ENCODE measurements at regions not wholly inside any gene's neighbourhood (a gene's known extent, or its start where the extent isn't known, plus 50 kb on each side); places are given as distances from the start of the nearest gene placed in this dataset.

DNA sequence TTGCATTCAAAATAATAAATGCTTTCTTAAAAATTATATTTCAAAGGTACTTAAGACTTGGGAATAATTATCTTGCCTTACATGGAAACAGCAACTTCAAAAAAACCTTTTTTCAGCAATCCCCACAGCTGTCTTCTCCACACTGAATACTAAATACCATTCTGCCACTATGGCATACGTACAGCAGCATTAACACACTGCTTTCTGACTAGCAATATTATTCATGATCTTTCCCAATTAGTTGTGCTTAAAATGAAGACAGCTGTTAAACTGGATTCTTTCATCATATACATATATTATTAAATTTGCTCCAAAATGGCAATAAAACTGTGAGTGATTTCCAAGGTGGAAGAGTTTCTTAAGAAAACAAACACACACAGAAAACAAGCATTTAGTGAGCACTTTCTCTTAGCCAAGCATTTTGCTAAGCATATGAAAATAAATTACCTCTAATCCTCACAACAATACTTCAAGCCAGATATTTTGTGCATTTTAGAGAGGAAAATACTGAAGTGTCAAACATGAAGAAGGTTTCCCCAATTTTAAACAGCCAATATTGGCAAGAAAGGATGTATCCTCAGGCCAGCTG, 609.5 kb downstream of the SLITRK1 start:
- DNase-seq (no peak), FAIRE-seq (no peak)
- no peak overlapping the region for H3K4me3 ChIP-seq (ENCODE audit: low read depth in 1 of 3, low read length in 3 of 3)
- 43 to 81% (median 63%) methylated on average over 1 of the region's 1 CpG for WGBS, 3 donors
- H3K27ac ChIP-seq (ENCODE audit: low read depth in 1 of 3, low read length in 2 of 3) = no peak overlapping the region
- H3K27me3 ChIP-seq (ENCODE audit: control insufficient read depth in 3 of 3, insufficient read depth in 3 of 3, low read length in 3 of 3) = no peaks in the 10 kb centered on the region
- no peaks in the 10 kb centered on the region for H3K36me3 ChIP-seq (ENCODE audit: control insufficient read depth in 3 of 3, insufficient read depth in 2 of 3, low read depth in 1 of 3, low read length in 3 of 3)
- no peaks in the 10 kb centered on the region for H3K4me1 ChIP-seq (ENCODE audit: control insufficient read depth in 3 of 3, insufficient read depth in 2 of 3, low read depth in 1 of 3, low read length in 2 of 3)
- H3K9me3 ChIP-seq (ENCODE audit: control insufficient read depth in 2 of 2, insufficient read depth in 1 of 2, low read depth in 1 of 2, low read length in 1 of 2) = no peaks in the 10 kb centered on the region

DNA sequence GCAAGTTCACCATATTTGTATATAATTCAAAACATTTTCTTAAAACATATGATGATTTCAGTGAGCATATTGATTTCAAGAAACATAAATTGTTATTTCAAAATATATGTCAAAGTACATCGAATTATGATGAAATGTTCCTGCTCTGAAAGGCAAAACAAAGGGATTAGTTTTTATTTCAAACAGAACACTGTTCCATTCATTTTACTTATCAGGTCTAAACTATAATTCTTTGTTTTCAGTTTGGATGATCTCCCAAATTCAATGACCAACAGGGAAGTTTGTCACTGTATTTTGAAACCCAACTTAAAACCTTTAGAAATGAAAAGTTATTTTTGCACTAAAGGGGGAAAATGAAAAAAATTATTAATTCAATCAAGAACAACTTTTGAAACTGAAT, 610.2 kb downstream of the SLITRK1 start:
- Histone ChIP-seq H3K36me3 (ENCODE audit: control insufficient read depth in 3 of 3, insufficient read depth in 2 of 3, low read depth in 1 of 3, low read length in 3 of 3) (no peaks in the 10 kb centered on the region), H3K9me3 (ENCODE audit: control insufficient read depth in 2 of 2, insufficient read depth in 1 of 2, low read depth in 1 of 2, low read length in 1 of 2) (no peaks in the 10 kb centered on the region), H3K27ac (ENCODE audit: low read depth in 1 of 3, low read length in 2 of 3) (no peak overlapping the region), H3K27me3 (ENCODE audit: control insufficient read depth in 3 of 3, insufficient read depth in 3 of 3, low read length in 3 of 3) (no peaks in the 10 kb centered on the region), H3K4me1 (ENCODE audit: control insufficient read depth in 3 of 3, insufficient read depth in 2 of 3, low read depth in 1 of 3, low read length in 2 of 3) (no peaks in the 10 kb centered on the region), H3K4me3 (ENCODE audit: low read depth in 1 of 3, low read length in 3 of 3) (no peak overlapping the region)
- 44 to 75% (median 68%) methylated on average over 1 of the region's 1 CpG for WGBS, 3 donors
- FAIRE-seq = no peak
- no peak for DNase-seq

DNA sequence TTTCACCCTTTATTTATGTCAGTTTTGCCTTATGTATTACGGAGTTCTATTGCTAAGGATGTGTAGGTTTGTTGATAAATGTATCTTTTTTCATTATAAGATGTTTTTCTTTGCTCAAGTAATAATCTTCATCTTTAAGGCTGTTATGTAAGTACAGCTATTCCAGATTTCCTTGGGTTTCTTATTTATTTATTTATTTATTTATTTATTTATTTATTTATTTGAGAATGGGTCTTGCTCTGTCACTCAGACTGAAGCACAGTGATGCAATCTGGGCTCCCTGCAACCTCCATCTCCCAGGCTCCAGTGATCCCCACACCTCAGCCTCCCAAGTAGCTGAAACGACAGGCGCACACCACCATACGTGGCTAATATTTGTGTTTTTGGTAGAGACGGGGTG, 617.0 kb downstream of the SLITRK1 start:
- 65 to 82% (median 78%) methylated on average over 5 of the region's 5 CpGs for WGBS, 3 donors
- no peaks in the 10 kb centered on the region for H3K36me3 ChIP-seq (ENCODE audit: control insufficient read depth in 3 of 3, insufficient read depth in 2 of 3, low read depth in 1 of 3, low read length in 3 of 3)
- H3K4me1 ChIP-seq (ENCODE audit: control insufficient read depth in 3 of 3, insufficient read depth in 2 of 3, low read depth in 1 of 3, low read length in 2 of 3) = no peaks in the 10 kb centered on the region
- H3K9me3 ChIP-seq (ENCODE audit: control insufficient read depth in 2 of 2, insufficient read depth in 1 of 2, low read depth in 1 of 2, low read length in 1 of 2) = peaks cover 2 to 4% of the 10 kb centered on the region in 2 donors
- FAIRE-seq (no peak), DNase-seq (no peak)
- no peak overlapping the region for H3K4me3 ChIP-seq (ENCODE audit: low read depth in 1 of 3, low read length in 3 of 3)
- no peak overlapping the region for H3K27ac ChIP-seq (ENCODE audit: low read depth in 1 of 3, low read length in 2 of 3)
- no peaks in the 10 kb centered on the region for H3K27me3 ChIP-seq (ENCODE audit: control insufficient read depth in 3 of 3, insufficient read depth in 3 of 3, low read length in 3 of 3)

DNA sequence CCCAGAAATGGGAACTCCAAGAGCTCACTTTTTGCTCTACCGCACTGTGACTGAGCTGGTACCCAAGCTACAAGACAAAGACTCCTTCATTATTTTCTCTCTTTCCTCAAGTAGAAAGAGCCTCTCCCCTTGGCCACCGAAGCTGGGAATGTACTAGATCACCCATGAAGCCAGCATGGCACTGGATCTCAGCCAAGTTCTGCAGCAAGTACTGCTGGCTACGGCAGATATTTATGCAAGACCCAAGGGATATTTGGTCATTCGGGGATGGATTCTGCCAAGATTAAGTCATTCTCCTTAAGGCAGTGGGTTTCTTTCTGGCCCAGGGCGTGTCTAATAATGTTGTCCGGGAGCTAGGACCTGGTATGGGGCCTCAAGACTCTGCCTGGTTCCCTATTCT, 633.5 kb downstream of the SLITRK1 start:
- no peaks in the 10 kb centered on the region for H3K27me3 ChIP-seq (ENCODE audit: control insufficient read depth in 3 of 3, insufficient read depth in 3 of 3, low read length in 3 of 3)
- H3K9me3 ChIP-seq (ENCODE audit: control insufficient read depth in 2 of 2, insufficient read depth in 1 of 2, low read depth in 1 of 2, low read length in 1 of 2) = peaks cover 0 to 9% of the 10 kb centered on the region in 2 donors
- FAIRE-seq (no peak), DNase-seq (no peak)
- WGBS, 3 donors = 77 to 89% (median 79%) methylated on average over 6 of the region's 6 CpGs
- H3K27ac ChIP-seq (ENCODE audit: low read depth in 1 of 3, low read length in 2 of 3) = no peak overlapping the region
- H3K4me1 ChIP-seq (ENCODE audit: control insufficient read depth in 3 of 3, insufficient read depth in 2 of 3, low read depth in 1 of 3, low read length in 2 of 3) = no peaks in the 10 kb centered on the region
- no peak overlapping the region for H3K4me3 ChIP-seq (ENCODE audit: low read depth in 1 of 3, low read length in 3 of 3)
- no peaks in the 10 kb centered on the region for H3K36me3 ChIP-seq (ENCODE audit: control insufficient read depth in 3 of 3, insufficient read depth in 2 of 3, low read depth in 1 of 3, low read length in 3 of 3)

DNA sequence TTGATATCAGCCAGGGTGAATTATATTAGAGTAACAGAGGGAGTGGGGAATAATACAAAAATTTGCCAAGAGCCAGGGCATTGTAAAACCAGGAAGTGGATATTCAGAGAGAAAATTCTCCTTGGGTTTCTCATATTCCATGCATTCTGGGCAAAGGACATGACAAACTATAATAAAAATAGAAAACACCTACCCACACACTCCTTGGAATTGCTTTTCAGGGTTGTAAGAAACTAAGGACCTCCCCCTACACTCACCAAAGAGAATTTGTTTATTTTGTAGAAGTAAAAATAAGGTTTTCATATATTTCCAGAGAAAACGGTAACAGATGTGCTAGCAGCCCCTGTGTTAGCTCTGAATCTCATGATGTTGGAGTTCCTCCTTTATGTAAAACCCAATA, 649.6 kb downstream of the SLITRK1 start:
- H3K4me3 ChIP-seq (ENCODE audit: low read depth in 1 of 3, low read length in 3 of 3) = no peak overlapping the region
- H3K9me3 ChIP-seq (ENCODE audit: control insufficient read depth in 2 of 2, insufficient read depth in 1 of 2, low read depth in 1 of 2, low read length in 1 of 2) = peaks cover 0 to 2% of the 10 kb centered on the region in 2 donors
- FAIRE-seq = no peak
- H3K27me3 ChIP-seq (ENCODE audit: control insufficient read depth in 3 of 3, insufficient read depth in 3 of 3, low read length in 3 of 3) = no peaks in the 10 kb centered on the region
- H3K27ac ChIP-seq (ENCODE audit: low read depth in 1 of 3, low read length in 2 of 3) = no peak overlapping the region
- 69 to 79% (median 75%) methylated on average over 1 of the region's 1 CpG for WGBS, 3 donors
- no peaks in the 10 kb centered on the region for H3K36me3 ChIP-seq (ENCODE audit: control insufficient read depth in 3 of 3, insufficient read depth in 2 of 3, low read depth in 1 of 3, low read length in 3 of 3)
- DNase-seq = no peak
- H3K4me1 ChIP-seq (ENCODE audit: control insufficient read depth in 3 of 3, insufficient read depth in 2 of 3, low read depth in 1 of 3, low read length in 2 of 3) = no peaks in the 10 kb centered on the region

DNA sequence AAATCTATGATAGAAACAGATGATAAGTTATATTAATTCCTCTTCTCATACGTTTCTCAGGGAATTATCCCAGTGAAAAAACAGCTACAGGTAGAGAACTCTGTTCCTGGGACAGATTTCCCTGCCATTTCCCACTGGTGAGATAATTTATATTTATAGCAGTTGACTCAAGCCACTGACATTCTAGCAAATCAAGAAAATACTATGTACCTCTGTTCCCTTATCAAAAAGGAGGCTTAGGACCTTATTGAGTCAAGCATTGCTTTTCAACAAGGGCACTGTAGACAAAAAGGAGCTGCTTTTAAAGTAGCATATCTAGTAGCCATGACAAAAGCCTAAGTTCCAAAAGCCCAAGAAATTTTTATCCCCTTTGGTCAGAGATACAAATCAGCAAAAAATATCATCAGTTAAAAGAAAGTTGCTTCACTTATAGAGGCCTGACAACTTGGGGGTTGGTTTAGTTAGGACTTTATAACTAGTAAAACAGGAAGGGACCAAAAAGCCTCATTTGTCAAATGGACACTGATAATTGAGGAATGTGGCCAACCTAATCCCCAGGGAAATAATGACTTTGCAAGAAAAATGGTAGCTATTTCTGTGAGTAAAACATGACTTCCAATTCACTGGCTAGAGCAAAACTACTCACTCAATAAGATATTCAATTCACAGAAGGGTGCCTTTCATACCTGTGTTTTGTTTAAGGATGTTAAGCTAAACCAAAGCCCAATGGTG, 652.5 kb downstream of the SLITRK1 start:
- FAIRE-seq (no peak), DNase-seq (no peak)
- H3K4me1 ChIP-seq (ENCODE audit: control insufficient read depth in 3 of 3, insufficient read depth in 2 of 3, low read depth in 1 of 3, low read length in 2 of 3) = no peaks in the 10 kb centered on the region
- no peak overlapping the region for H3K27ac ChIP-seq (ENCODE audit: low read depth in 1 of 3, low read length in 2 of 3)
- H3K9me3 ChIP-seq (ENCODE audit: control insufficient read depth in 2 of 2, insufficient read depth in 1 of 2, low read depth in 1 of 2, low read length in 1 of 2) = peaks cover 0 to 2% of the 10 kb centered on the region in 2 donors
- H3K4me3 ChIP-seq (ENCODE audit: low read depth in 1 of 3, low read length in 3 of 3) = no peak overlapping the region
- WGBS, 3 donors = 11 to 42% (median 20%) methylated on average over 1 of the region's 1 CpG
- no peaks in the 10 kb centered on the region for H3K27me3 ChIP-seq (ENCODE audit: control insufficient read depth in 3 of 3, insufficient read depth in 3 of 3, low read length in 3 of 3)
- H3K36me3 ChIP-seq (ENCODE audit: control insufficient read depth in 3 of 3, insufficient read depth in 2 of 3, low read depth in 1 of 3, low read length in 3 of 3) = no peaks in the 10 kb centered on the region

DNA sequence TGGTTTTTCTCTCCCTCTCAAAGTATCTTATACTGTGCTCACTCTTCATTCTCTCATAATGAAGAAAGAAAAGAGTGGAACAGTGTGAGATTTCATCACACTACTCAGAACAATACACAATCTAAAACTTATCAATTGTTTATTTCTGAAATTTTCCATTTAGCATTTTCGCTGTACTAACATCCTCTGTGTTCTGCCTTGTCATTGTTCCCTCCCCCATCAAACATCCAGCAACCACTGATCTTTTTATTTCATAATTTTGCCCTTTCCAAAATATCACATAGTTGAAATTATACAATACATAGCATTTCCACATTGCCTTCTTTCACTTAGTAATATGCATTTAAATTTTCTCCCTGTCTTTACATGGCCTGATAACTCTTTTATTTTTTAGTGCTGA, 658.7 kb downstream of the SLITRK1 start:
- Histone ChIP-seq H3K27ac (ENCODE audit: low read depth in 1 of 3, low read length in 2 of 3) (no peak overlapping the region), H3K36me3 (ENCODE audit: control insufficient read depth in 3 of 3, insufficient read depth in 2 of 3, low read depth in 1 of 3, low read length in 3 of 3) (no peaks in the 10 kb centered on the region), H3K4me3 (ENCODE audit: low read depth in 1 of 3, low read length in 3 of 3) (no peak overlapping the region), H3K9me3 (ENCODE audit: control insufficient read depth in 2 of 2, insufficient read depth in 1 of 2, low read depth in 1 of 2, low read length in 1 of 2) (no peaks in the 10 kb centered on the region), H3K27me3 (ENCODE audit: control insufficient read depth in 3 of 3, insufficient read depth in 3 of 3, low read length in 3 of 3) (no peaks in the 10 kb centered on the region), H3K4me1 (ENCODE audit: control insufficient read depth in 3 of 3, insufficient read depth in 2 of 3, low read depth in 1 of 3, low read length in 2 of 3) (no peaks in the 10 kb centered on the region)
- WGBS, 3 donors = 79 to 94% (median 81%) methylated on average over 1 of the region's 1 CpG
- FAIRE-seq (no peak), DNase-seq (no peak)

DNA sequence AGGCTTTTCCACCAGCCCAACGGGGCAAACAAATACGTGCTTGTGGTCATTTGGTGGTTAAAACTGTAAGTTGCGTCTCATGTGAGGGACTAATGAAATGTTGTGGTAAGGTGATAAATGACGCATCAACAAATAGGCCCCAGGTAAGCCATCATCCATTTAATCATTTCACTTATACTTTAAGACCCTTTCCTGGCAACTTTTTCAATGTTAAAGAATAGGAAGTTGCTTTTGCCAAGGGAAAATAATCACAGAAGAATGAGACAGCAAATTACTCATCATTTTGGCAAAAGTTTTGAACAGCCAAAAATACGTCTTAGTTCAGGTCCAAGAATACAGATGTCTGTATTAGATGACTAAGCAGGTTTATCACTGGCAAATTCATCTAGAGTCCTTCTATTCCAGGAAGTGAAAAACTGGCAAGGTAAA, 660.4 kb downstream of the SLITRK1 start:
- no peaks in the 10 kb centered on the region for H3K9me3 ChIP-seq (ENCODE audit: control insufficient read depth in 2 of 2, insufficient read depth in 1 of 2, low read depth in 1 of 2, low read length in 1 of 2)
- H3K36me3 ChIP-seq (ENCODE audit: control insufficient read depth in 3 of 3, insufficient read depth in 2 of 3, low read depth in 1 of 3, low read length in 3 of 3) = no peaks in the 10 kb centered on the region
- FAIRE-seq = no peak
- no peaks in the 10 kb centered on the region for H3K4me1 ChIP-seq (ENCODE audit: control insufficient read depth in 3 of 3, insufficient read depth in 2 of 3, low read depth in 1 of 3, low read length in 2 of 3)
- no peak overlapping the region for H3K4me3 ChIP-seq (ENCODE audit: low read depth in 1 of 3, low read length in 3 of 3)
- no peak overlapping the region for H3K27ac ChIP-seq (ENCODE audit: low read depth in 1 of 3, low read length in 2 of 3)
- 79 to 84% (median 82%) methylated on average over 5 of the region's 5 CpGs for WGBS, 3 donors
- no peak for DNase-seq
- no peaks in the 10 kb centered on the region for H3K27me3 ChIP-seq (ENCODE audit: control insufficient read depth in 3 of 3, insufficient read depth in 3 of 3, low read length in 3 of 3)

DNA sequence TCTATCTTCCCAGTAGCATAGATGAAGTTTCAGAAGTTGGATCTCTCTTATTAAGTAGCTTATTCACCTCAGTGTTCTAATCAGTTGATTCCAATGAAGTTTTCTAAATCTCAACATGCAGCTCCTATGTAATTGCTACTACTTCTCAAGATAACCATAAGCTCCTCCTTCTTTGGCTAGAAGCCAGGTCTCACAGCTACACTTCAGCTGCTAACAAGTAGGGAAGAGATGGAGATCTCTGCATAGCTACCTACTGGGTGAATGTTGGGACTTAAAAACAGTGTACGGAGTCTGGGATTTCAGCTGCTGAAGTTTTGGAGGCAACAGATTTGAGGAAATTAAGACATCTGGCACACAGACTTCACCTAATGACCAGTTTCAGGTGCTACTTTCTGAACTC, 661.0 kb downstream of the SLITRK1 start:
- Histone ChIP-seq H3K36me3 (ENCODE audit: control insufficient read depth in 3 of 3, insufficient read depth in 2 of 3, low read depth in 1 of 3, low read length in 3 of 3) (no peaks in the 10 kb centered on the region), H3K4me1 (ENCODE audit: control insufficient read depth in 3 of 3, insufficient read depth in 2 of 3, low read depth in 1 of 3, low read length in 2 of 3) (no peaks in the 10 kb centered on the region), H3K9me3 (ENCODE audit: control insufficient read depth in 2 of 2, insufficient read depth in 1 of 2, low read depth in 1 of 2, low read length in 1 of 2) (no peaks in the 10 kb centered on the region), H3K27me3 (ENCODE audit: control insufficient read depth in 3 of 3, insufficient read depth in 3 of 3, low read length in 3 of 3) (no peaks in the 10 kb centered on the region), H3K27ac (ENCODE audit: low read depth in 1 of 3, low read length in 2 of 3) (no peak overlapping the region), H3K4me3 (ENCODE audit: low read depth in 1 of 3, low read length in 3 of 3) (no peak overlapping the region)
- WGBS, 3 donors = 85 to 97% (median 92%) methylated on average over 1 of the region's 1 CpG
- DNase-seq (no peak), FAIRE-seq (no peak)

Measured in small intestine (tissue), 7 donors.